ENCODE measurements at regions not wholly inside any gene's neighbourhood (a gene's known extent, or its start where the extent isn't known, plus 50 kb on each side); places are given as distances from the start of the nearest gene placed in this dataset.

DNA sequence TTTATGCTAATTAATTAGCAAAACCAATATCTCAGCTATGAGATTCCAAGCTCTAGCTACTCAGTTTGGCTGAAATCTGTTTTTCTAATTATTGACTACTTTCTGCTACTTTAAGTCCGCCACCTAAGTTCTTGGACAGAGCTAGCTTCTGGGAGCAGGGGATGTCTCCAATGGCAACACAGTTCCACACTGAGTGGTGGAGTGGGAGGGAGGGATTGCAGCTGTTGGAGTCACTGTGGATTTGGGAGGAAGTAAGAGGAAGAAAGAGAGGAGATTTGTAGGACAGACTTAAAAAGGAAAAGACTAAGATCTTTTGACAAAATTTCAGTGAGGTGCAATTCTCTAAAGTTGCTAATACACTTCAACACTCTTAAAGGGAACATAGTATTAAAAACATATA, 450.8 kb downstream of the NFIB start:
- H3K27ac ChIP-seq (ENCODE audit: control insufficient read depth, insufficient read depth, low read length) = no peak overlapping the region

DNA sequence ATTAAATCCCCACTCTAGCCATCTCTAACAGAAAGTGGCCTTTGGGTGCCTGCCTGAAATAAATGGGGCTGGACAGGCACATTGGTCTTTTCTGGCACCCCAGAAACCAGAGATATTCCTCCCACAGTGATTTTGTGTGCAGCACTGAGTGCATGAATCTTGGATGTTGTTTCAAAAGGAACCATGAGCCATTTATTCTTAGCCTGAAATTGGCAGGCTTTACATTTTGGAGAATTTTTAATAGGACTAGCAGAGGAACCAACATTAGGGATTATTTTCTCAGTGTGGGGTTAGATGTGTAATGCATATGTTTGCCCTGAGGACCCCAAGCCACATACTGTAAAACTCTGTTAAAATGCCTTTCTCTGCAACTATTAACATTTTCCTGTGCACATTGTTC, 451.3 kb downstream of the NFIB start:
- Histone ChIP-seq H3K36me3 (ENCODE audit: control insufficient read depth in 2 of 2, extremely low read depth in 1 of 2, insufficient read depth in 2 of 2, low read length in 2 of 2) (no peaks in the 10 kb centered on the region), H3K4me2 (ENCODE audit: control insufficient read depth, extremely low read depth, insufficient read depth, low read depth, low read length) (no peak overlapping the region), H3K27ac (ENCODE audit: control insufficient read depth, insufficient read depth, low read length) (no peak overlapping the region), H3K4me1 (ENCODE audit: control insufficient read depth, extremely low read depth, insufficient read depth, low read length) (peaks cover 4% of the 10 kb centered on the region), H2AFZ (ENCODE audit: control insufficient read depth, low read length) (no peak overlapping the region), H3K9me1 (ENCODE audit: control insufficient read depth, extremely low read depth, insufficient read depth, low read length) (no peaks in the 10 kb centered on the region), H3K9ac (ENCODE audit: control insufficient read depth, extremely low read depth, insufficient read depth, low read length) (no peak overlapping the region), H3K27me3 (ENCODE audit: control insufficient read depth, extremely low read depth, insufficient read depth, low read length) (no peaks in the 10 kb centered on the region), H3K79me2 (ENCODE audit: control insufficient read depth, insufficient read depth, low read length) (no peaks in the 10 kb centered on the region), H3K9me3 (ENCODE audit: control insufficient read depth, low read depth, low read length) (no peaks in the 10 kb centered on the region), H4K20me1 (ENCODE audit: control insufficient read depth, extremely low read depth, insufficient read depth, low read length) (no peaks in the 10 kb centered on the region), H3K4me3 (ENCODE audit: control insufficient read depth in 2 of 3, extremely low read depth in 1 of 3, insufficient read depth in 2 of 3, low read depth in 1 of 3, low read length in 3 of 3) (no peak overlapping the region)
- TF ChIP-seq CTCF (optimal IDR thresholded peaks at IDR 0.05 in 1 of 3, IDR thresholded peaks at IDR 0.05 in 1 of 3, conservative IDR thresholded peaks at IDR 0.05 in 1 of 3; ENCODE audit: extremely low read depth in 1 of 3, insufficient read depth in 2 of 3, low read length in 3 of 3) (no peak), EZH2 (IDR thresholded peaks at IDR 0.05; ENCODE audit: low read length) (no peak)
- DNase-seq (ENCODE audit: low read depth, low spot score) (no peak), FAIRE-seq (no peak)
- dilution Hi-C loops (cut with MboI; ENCODE audit: extremely low pct_ligation_motif_present, low sequenced_read_pairs) = no loop called here

More for the DNA sequence above, 450.8 kb downstream of the NFIB start:
- TF ChIP-seq CTCF (optimal IDR thresholded peaks at IDR 0.05 in 1 of 3, IDR thresholded peaks at IDR 0.05 in 1 of 3, conservative IDR thresholded peaks at IDR 0.05 in 1 of 3; ENCODE audit: extremely low read depth in 1 of 3, insufficient read depth in 2 of 3, low read length in 3 of 3) = no peak
- TF ChIP-seq EZH2 (IDR thresholded peaks at IDR 0.05; ENCODE audit: low read length) = no peak
- no peak for FAIRE-seq
- no peaks in the 10 kb centered on the region for H3K79me2 ChIP-seq (ENCODE audit: control insufficient read depth, insufficient read depth, low read length)
- no peaks in the 10 kb centered on the region for H3K9me1 ChIP-seq (ENCODE audit: control insufficient read depth, extremely low read depth, insufficient read depth, low read length)
- H2AFZ ChIP-seq (ENCODE audit: control insufficient read depth, low read length) = no peak overlapping the region
- H4K20me1 ChIP-seq (ENCODE audit: control insufficient read depth, extremely low read depth, insufficient read depth, low read length) = no peaks in the 10 kb centered on the region
- H3K4me3 ChIP-seq (ENCODE audit: control insufficient read depth in 2 of 3, extremely low read depth in 1 of 3, insufficient read depth in 2 of 3, low read depth in 1 of 3, low read length in 3 of 3) = no peak overlapping the region
- no peak overlapping the region for H3K4me2 ChIP-seq (ENCODE audit: control insufficient read depth, extremely low read depth, insufficient read depth, low read depth, low read length)
- H3K4me1 ChIP-seq (ENCODE audit: control insufficient read depth, extremely low read depth, insufficient read depth, low read length) = no peaks in the 10 kb centered on the region
- H3K36me3 ChIP-seq (ENCODE audit: control insufficient read depth in 2 of 2, extremely low read depth in 1 of 2, insufficient read depth in 2 of 2, low read length in 2 of 2) = no peaks in the 10 kb centered on the region
- H3K9me3 ChIP-seq (ENCODE audit: control insufficient read depth, low read depth, low read length) = no peaks in the 10 kb centered on the region
- H3K27me3 ChIP-seq (ENCODE audit: control insufficient read depth, extremely low read depth, insufficient read depth, low read length) = no peaks in the 10 kb centered on the region
- no peak for DNase-seq (ENCODE audit: low read depth, low spot score)
- dilution Hi-C loops (cut with MboI; ENCODE audit: extremely low pct_ligation_motif_present, low sequenced_read_pairs) = no loop called here
- H3K9ac ChIP-seq (ENCODE audit: control insufficient read depth, extremely low read depth, insufficient read depth, low read length) = no peak overlapping the region

Data from keratinocyte (primary cell).